Neural progenitor cell (in vitro differentiated cells): ENCODE measurements at regions not wholly inside any gene's neighbourhood (a gene's known extent, or its start where the extent isn't known, plus 50 kb on each side); places are given as distances from the start of the nearest gene placed in this dataset.

Experiments
- DNase-seq: peaks from one replicate; pipeline ENCODE4 v3.0.0-alpha.2; 2016; ENCODE audit warnings: low spot score
- H2AFZ ChIP-seq: fragments of 200-600 bp; sonication (generic); replicated peaks from 2 replicates; pipeline ENCODE4 v1.6.1; 2016; ENCODE audit warnings: antibody characterized with exemption
- H3F3A ChIP-seq: fragments of 200-600 bp; sonication (generic); 2 replicates; pipeline ENCODE4 v1.6.1; 2016; ENCODE audit warnings: antibody characterized with exemption, low read depth
- H3K27ac ChIP-seq: fragments of 200-600 bp; sonication (generic); 2 replicates; pipeline ENCODE4 v1.5.1; 2016; ENCODE audit warnings: mild to moderate bottlenecking
- H3K27me3 ChIP-seq: fragments of 200-600 bp; sonication (generic); 2 replicates; pipeline ENCODE4 v1.6.1; 2016; ENCODE audit warnings: mild to moderate bottlenecking, moderate library complexity
- H3K36me3 ChIP-seq: fragments of 200-600 bp; sonication (generic); 2 replicates; pipeline ENCODE4 v1.5.1; 2016
- H3K4me1 ChIP-seq: fragments of 200-600 bp; sonication (generic); 2 replicates; pipeline ENCODE4 v1.6.1; 2016; ENCODE audit warnings: mixed run types
- H3K4me2 ChIP-seq: fragments of 200-600 bp; sonication (generic); 2 replicates; pipeline ENCODE4 v1.6.1; 2016
- H3K4me3 ChIP-seq: fragments of 200-600 bp; sonication (generic); 2 replicates; pipeline ENCODE4 v1.5.1; 2016
- H3K79me2 ChIP-seq: fragments of 200-600 bp; sonication (generic); 2 replicates; pipeline ENCODE4 v1.6.1; 2016; ENCODE audit warnings: low read depth
- H3K9ac ChIP-seq: fragments of 200-600 bp; sonication (generic); 2 replicates; pipeline ENCODE4 v1.6.1; 2016
- H3K9me3 ChIP-seq: fragments of 200-600 bp; sonication (generic); 2 replicates; pipeline ENCODE4 v1.5.1; 2016; ENCODE audit warnings: low read depth
- H4K20me1 ChIP-seq: fragments of 200-600 bp; sonication (generic); 2 replicates; pipeline ENCODE4 v1.6.1; 2016; ENCODE audit warnings: low read depth
- H3K27ac Mint-ChIP-seq: 3 replicates; pipeline ENCODE4 v1.8.0; 2021; ENCODE audit warnings: mixed read lengths
- H3K27me3 Mint-ChIP-seq: 2 replicates; pipeline ENCODE4 v1.8.0; 2022; ENCODE audit warnings: low read depth, mild to moderate bottlenecking, inconsistent platforms, moderate library complexity, mixed read lengths; ENCODE audit not compliant: insufficient read depth
- H3K36me3 Mint-ChIP-seq: 3 replicates; pipeline ENCODE4 v1.8.0; 2021; ENCODE audit warnings: mixed read lengths
- H3K4me1 Mint-ChIP-seq: 3 replicates; pipeline ENCODE4 v1.8.0; 2021; ENCODE audit warnings: mixed read lengths
- H3K4me3 Mint-ChIP-seq: 3 replicates; pipeline ENCODE4 v1.8.0; 2021; ENCODE audit warnings: mild to moderate bottlenecking, moderate library complexity, mixed read lengths
- H3K9me3 Mint-ChIP-seq: 3 replicates; pipeline ENCODE4 v1.8.0; 2020; ENCODE audit warnings: mixed read lengths
- CTCF ChIP-seq: fragments of 200-600 bp; sonication (generic); IDR thresholded peaks from 2 replicates; pipeline ENCODE4 v1.5.1; 2017; ENCODE audit warnings: antibody characterized with exemption, mild to moderate bottlenecking
- EZH2 ChIP-seq: fragments of 200-600 bp; sonication (generic); IDR thresholded peaks from 2 replicates; pipeline ENCODE4 v1.6.1; 2017; ENCODE audit warnings: antibody characterized with exemption, mild to moderate bottlenecking, moderate library complexity
- EZH2phosphoT487 ChIP-seq: fragments of 200-600 bp; sonication (generic); IDR thresholded peaks from 2 replicates; pipeline ENCODE4 v1.6.1; 2017; ENCODE audit warnings: antibody characterized with exemption

- H3K36me3 ChIP-seq = no peaks in the 10 kb centered on the region
- no peak overlapping the region for H3K4me3 ChIP-seq
- Mint-ChIP-seq H3K4me3 (no peak overlapping the region), H3K27ac (no peak overlapping the region), H3K27me3 (no peaks in the 10 kb centered on the region), H3K9me3 (no peaks in the 10 kb centered on the region), H3K36me3 (no peaks in the 10 kb centered on the region), H3K4me1 (peaks cover 12% of the 10 kb centered on the region)
- H3K4me1 ChIP-seq = no peaks in the 10 kb centered on the region
- no peak for TF ChIP-seq EZH2
- TF ChIP-seq CTCF = no peak
- TF ChIP-seq EZH2phosphoT487 = no peak
- H2AFZ ChIP-seq = no peak overlapping the region
- no peak overlapping the region for H3K4me2 ChIP-seq
- H3K9ac ChIP-seq = no peak overlapping the region
- no peaks in the 10 kb centered on the region for H3K9me3 ChIP-seq
- H3K27me3 ChIP-seq = no peaks in the 10 kb centered on the region
- H4K20me1 ChIP-seq = no peaks in the 10 kb centered on the region
- no peaks in the 10 kb centered on the region for H3F3A ChIP-seq
- no peaks in the 10 kb centered on the region for H3K79me2 ChIP-seq
- no peak overlapping the region for H3K27ac ChIP-seq
- peak; percentile 29 for DNase-seq
Measured at GRCh38 chr3:35383719-35384555, 255.4 kb upstream of the ARPP21 start.

- no peaks in the 10 kb centered on the region for H3F3A ChIP-seq
- Mint-ChIP-seq H3K4me3 (no peak overlapping the region), H3K27me3 (no peaks in the 10 kb centered on the region), H3K4me1 (peaks cover 12% of the 10 kb centered on the region), H3K36me3 (no peaks in the 10 kb centered on the region), H3K27ac (no peak overlapping the region), H3K9me3 (no peaks in the 10 kb centered on the region)
- H3K4me3 ChIP-seq = no peak overlapping the region
- no peaks in the 10 kb centered on the region for H3K9me3 ChIP-seq
- no peak overlapping the region for H3K4me2 ChIP-seq
- H4K20me1 ChIP-seq = no peaks in the 10 kb centered on the region
- H3K36me3 ChIP-seq = no peaks in the 10 kb centered on the region
- H3K79me2 ChIP-seq = no peaks in the 10 kb centered on the region
- no peak for DNase-seq
- H3K4me1 ChIP-seq = no peaks in the 10 kb centered on the region
- H3K9ac ChIP-seq = no peak overlapping the region
- H3K27ac ChIP-seq = no peak overlapping the region
- TF ChIP-seq EZH2 (no peak), EZH2phosphoT487 (no peak), CTCF (no peak)
- H2AFZ ChIP-seq = no peak overlapping the region
- H3K27me3 ChIP-seq = no peaks in the 10 kb centered on the region
Measured at GRCh38 chr3:35385271-35385670, 254.1 kb upstream of the ARPP21 start.

- peaks cover 17% of the 10 kb centered on the region for H3K9me3 Mint-ChIP-seq
- no peaks in the 10 kb centered on the region for H3K27me3 Mint-ChIP-seq
Measured at GRCh38 chr3:35389907-35390306, 249.4 kb upstream of the ARPP21 start.

More at GRCh38 chr3:35389907-35390306, 249.4 kb upstream of the ARPP21 start:
- H2AFZ ChIP-seq = no peak overlapping the region
- no peak overlapping the region for H3K27ac Mint-ChIP-seq
- H3K79me2 ChIP-seq = no peaks in the 10 kb centered on the region
- H3F3A ChIP-seq = no peaks in the 10 kb centered on the region
- no peaks in the 10 kb centered on the region for H4K20me1 ChIP-seq
- H3K4me1 ChIP-seq = no peaks in the 10 kb centered on the region
- no peaks in the 10 kb centered on the region for H3K36me3 ChIP-seq
- H3K4me2 ChIP-seq = no peak overlapping the region
- no peaks in the 10 kb centered on the region for H3K27me3 ChIP-seq
- peaks cover 6% of the 10 kb centered on the region for H3K4me1 Mint-ChIP-seq
- H3K9me3 ChIP-seq = peaks cover 3% of the 10 kb centered on the region
- H3K9ac ChIP-seq = no peak overlapping the region
- no peak overlapping the region for H3K4me3 Mint-ChIP-seq
- no peak overlapping the region for H3K27ac ChIP-seq
- TF ChIP-seq CTCF = no peak
- no peak for TF ChIP-seq EZH2
- no peak for TF ChIP-seq EZH2phosphoT487
- H3K36me3 Mint-ChIP-seq = no peaks in the 10 kb centered on the region
- no peak for DNase-seq
- H3K4me3 ChIP-seq = no peak overlapping the region
